IMR-90 (cell line): ENCODE measurements at regions not wholly inside any gene's neighbourhood (a gene's known extent, or its start where the extent isn't known, plus 50 kb on each side); places are given as distances from the start of the nearest gene placed in this dataset.

Source experiments
- ATAC-seq: fragments of 200-7000 bp; cut with Tn5 transposase; 2 replicates; pipeline ENCODE4 v1.9.1; 2020; ENCODE audit warnings: low read depth, mild to moderate bottlenecking, moderate library complexity
- BruUV-seq: library from RNA; stranded (reverse); fragments of 400-500 nt; replicated peaks from 2 replicates; lab custom pipeline; 2021; lab: Mats Ljungman, UMichigan
- CTCF ChIA-PET: fragments of 300-600 bp; formaldehyde crosslinking; extraction: SDS; loops from one replicate; lab custom pipeline; 2021; ENCODE audit warnings: antibody characterized with exemption; lab: Yijun Ruan, JAX
- POLR2A ChIA-PET: fragments of 300-600 bp; sonication (Branson Sonifier 250); formaldehyde crosslinking; loops from one replicate; lab custom pipeline; 2022; ENCODE audit warnings: antibody characterized with exemption; ENCODE audit not compliant: unreplicated experiment; lab: Charles Lee
- DNase-seq: peaks from one replicate; pipeline ENCODE4 v3.0.0; 2013
- H2AFZ ChIP-seq: replicated peaks from 2 replicates; pipeline ENCODE3; 2013; ENCODE audit warnings: low read length, mild to moderate bottlenecking; ENCODE audit not compliant: poor library complexity
- H2AK5ac ChIP-seq: 2 replicates; pipeline ENCODE4 v1.6.1; 2013; ENCODE audit warnings: low read depth, low read length, inconsistent platforms
- H2AK9ac ChIP-seq: replicated peaks from 2 replicates; pipeline ENCODE3; 2013; ENCODE audit warnings: mild to moderate bottlenecking, low read depth, low read length, moderate library complexity; ENCODE audit not compliant: poor library complexity
- H2BK120ac ChIP-seq: 2 replicates; pipeline ENCODE4 v1.6.1; 2013; ENCODE audit warnings: low read depth, low read length, inconsistent platforms
- H2BK15ac ChIP-seq: 3 replicates; pipeline ENCODE4 v1.6.1; 2013; ENCODE audit warnings: low read depth, low read length, inconsistent platforms
- H2BK20ac ChIP-seq: 2 replicates; pipeline ENCODE4 v1.6.1; 2013; ENCODE audit warnings: low read depth, mild to moderate bottlenecking, inconsistent platforms, low read length, moderate library complexity
- H2BK5ac ChIP-seq: 2 replicates; pipeline ENCODE4 v1.6.1; 2013; ENCODE audit warnings: mild to moderate bottlenecking, low read depth, low read length, inconsistent platforms; ENCODE audit not compliant: poor library complexity, severe bottlenecking
- H3K14ac ChIP-seq: replicated peaks from 2 replicates; pipeline ENCODE4 v1.6.1; 2013; ENCODE audit warnings: low read depth, low read length, inconsistent platforms
- H3K18ac ChIP-seq: 2 replicates; pipeline ENCODE4 v1.6.1; 2013; ENCODE audit warnings: low read depth, low read length, control low read depth
- H3K23ac ChIP-seq: 2 replicates; pipeline ENCODE4 v1.6.1; 2013; ENCODE audit warnings: low read depth, low read length, inconsistent platforms
- H3K27ac ChIP-seq: 2 replicates; pipeline ENCODE4 v1.5.1; 2013; ENCODE audit warnings: mild to moderate bottlenecking, control low read depth, low read length; ENCODE audit not compliant: insufficient read depth
- H3K27me3 ChIP-seq: 2 replicates; pipeline ENCODE4 v1.6.1; 2013; ENCODE audit warnings: low read length; ENCODE audit not compliant: control insufficient read depth, insufficient read depth
- H3K36me3 ChIP-seq: 2 replicates; pipeline ENCODE4 v1.6.1; 2013; ENCODE audit warnings: low read length, mixed read lengths; ENCODE audit not compliant: control insufficient read depth, insufficient read depth
- H3K4ac ChIP-seq: 2 replicates; pipeline ENCODE4 v1.6.1; 2013; ENCODE audit warnings: low read depth, low read length, inconsistent platforms
- H3K4me1 ChIP-seq: 2 replicates; pipeline ENCODE4 v1.6.1; 2013; ENCODE audit warnings: low read length, mixed read lengths; ENCODE audit not compliant: control insufficient read depth, insufficient read depth
- H3K4me2 ChIP-seq: 2 replicates; pipeline ENCODE4 v1.6.1; 2013; ENCODE audit warnings: low read depth, mild to moderate bottlenecking, control low read depth, low read length, moderate library complexity
- H3K4me3 ChIP-seq: 2 replicates; pipeline ENCODE4 v1.5.1; 2013; ENCODE audit warnings: low read depth, mild to moderate bottlenecking, control low read depth, low read length, moderate library complexity; ENCODE audit not compliant: insufficient read depth
- H3K56ac ChIP-seq: 2 replicates; pipeline ENCODE4 v1.6.1; 2013; ENCODE audit warnings: low read length, inconsistent platforms; ENCODE audit not compliant: insufficient read depth; ENCODE audit errors: extremely low read depth
- H3K79me1 ChIP-seq, 2 experiments: 2 replicates each; pipeline ENCODE4 v1.6.1; 2013; ENCODE audit warnings: low read length in 2 of 2, inconsistent platforms in 1 of 2, low read depth in 1 of 2
- H3K9ac ChIP-seq: 2 replicates; pipeline ENCODE4 v1.6.1; 2013; ENCODE audit warnings: low read depth, low read length, control low read depth
- H3K9me1 ChIP-seq: 2 replicates; pipeline ENCODE4 v1.6.1; 2013; ENCODE audit warnings: low read length, inconsistent platforms; ENCODE audit not compliant: insufficient read depth
- H3K9me3 ChIP-seq: 2 replicates; pipeline ENCODE4 v1.6.1; 2013; ENCODE audit warnings: low read length; ENCODE audit not compliant: control insufficient read depth, insufficient read depth
- H4K20me1 ChIP-seq: 2 replicates; pipeline ENCODE4 v1.6.1; 2013; ENCODE audit warnings: low read length, inconsistent platforms; ENCODE audit not compliant: insufficient read depth
- H4K5ac ChIP-seq: 2 replicates; pipeline ENCODE4 v1.6.1; 2013; ENCODE audit warnings: mild to moderate bottlenecking, low read depth, low read length, control low read depth
- H4K8ac ChIP-seq, 2 experiments: 2 replicates each; pipeline ENCODE4 v1.6.1; 2013; ENCODE audit warnings: low read depth in 2 of 2, low read length in 2 of 2, control low read depth in 1 of 2, inconsistent platforms in 1 of 2
- H4K91ac ChIP-seq: 2 replicates; pipeline ENCODE4 v1.6.1; 2013; ENCODE audit warnings: low read depth, low read length, inconsistent platforms; ENCODE audit not compliant: insufficient read depth
- BHLHE40 ChIP-seq: fragments of 150-350 bp; IDR thresholded peaks from 2 replicates; pipeline ENCODE4 v1.6.1; 2016; ENCODE audit warnings: mild to moderate bottlenecking, low read depth, low read length
- CEBPB ChIP-seq: IDR thresholded peaks from 2 replicates; pipeline ENCODE4 v1.6.1; 2012; ENCODE audit warnings: low read depth, low read length, improper control_type of control experiment
- CHD1 ChIP-seq: IDR thresholded peaks from 2 replicates; pipeline ENCODE4 v1.6.1; 2012; ENCODE audit warnings: low read depth, low read length, improper control_type of control experiment
- CTCF ChIP-seq: conservative IDR thresholded peaks from 2 replicates; pipeline ENCODE4 v1.5.1; 2012; ENCODE audit warnings: mild to moderate bottlenecking, low read depth, low read length, improper control_type of control experiment
- ELK1 ChIP-seq: fragments of 150-350 bp; IDR thresholded peaks from 2 replicates; pipeline ENCODE4 v1.6.1; 2016; ENCODE audit warnings: low read depth, mild to moderate bottlenecking, low read length, moderate library complexity, borderline replicate concordance
- FOS ChIP-seq: fragments of 150-350 bp; IDR thresholded peaks from 2 replicates; pipeline ENCODE4 v1.6.1; 2016; ENCODE audit warnings: low read depth, low read length
- MAFK ChIP-seq: IDR thresholded peaks from 2 replicates; pipeline ENCODE4 v1.6.1; 2012; ENCODE audit warnings: low read depth, low read length, improper control_type of control experiment
- MAZ ChIP-seq: IDR thresholded peaks from 2 replicates; pipeline ENCODE4 v1.6.1; 2012; ENCODE audit warnings: low read depth, mild to moderate bottlenecking, low read length, improper control_type of control experiment, moderate library complexity, borderline replicate concordance
- MXI1 ChIP-seq: IDR thresholded peaks from 2 replicates; pipeline ENCODE4 v1.6.1; 2012; ENCODE audit warnings: low read depth, mild to moderate bottlenecking, low read length, moderate library complexity, borderline replicate concordance
- NFE2L2 ChIP-seq: fragments of 150-350 bp; IDR thresholded peaks from 2 replicates; pipeline ENCODE4 v1.6.1; 2016; ENCODE audit warnings: low read depth, mild to moderate bottlenecking, low read length
- POLR2A ChIP-seq: IDR thresholded peaks from 2 replicates; pipeline ENCODE4 v1.6.1; 2012; ENCODE audit warnings: mild to moderate bottlenecking, low read depth, low read length
- RAD21 ChIP-seq: IDR thresholded peaks from 2 replicates; pipeline ENCODE4 v1.6.1; 2012; ENCODE audit warnings: low read length, improper control_type of control experiment
- RCOR1 ChIP-seq: IDR thresholded peaks from 2 replicates; pipeline ENCODE4 v1.6.1; 2012; ENCODE audit warnings: mild to moderate bottlenecking, low read length, improper control_type of control experiment; ENCODE audit not compliant: insufficient replicate concordance
- RFX5 ChIP-seq: IDR thresholded peaks from 2 replicates; pipeline ENCODE4 v1.8.0; 2012; ENCODE audit warnings: low read depth, mild to moderate bottlenecking, low read length, moderate library complexity
- SMC3 ChIP-seq: fragments of 150-350 bp; IDR thresholded peaks from 2 replicates; pipeline ENCODE4 v1.6.1; 2016; ENCODE audit warnings: low read depth, mild to moderate bottlenecking, antibody characterized with exemption, low read length, moderate library complexity
- WGBS, 2 experiments: methylation state at CpG; one replicate each; pipeline versions ENCODE4 v1.1.5 to v1.1.7; 2013; ENCODE audit warnings: missing lambda C conversion rate in 2 of 2; ENCODE audit not compliant: insufficient read length in 1 of 2; ENCODE audit errors: extremely low coverage in 2 of 2; 5-methylcytosine and 5-hydroxymethylcytosine counted together
- dilution Hi-C: fragments of 300-500 bp; cut with HindIII; formaldehyde crosslinking; loops from one replicate; pipeline ENCODE4 v1.14.3; 2018; ENCODE audit warnings: low sequenced_read_pairs; ENCODE audit not compliant: unreplicated experiment
- in situ Hi-C: fragments of 300-500 bp; cut with MboI; formaldehyde crosslinking; loops from 3 replicates; pipeline ENCODE4 v1.14.3; 2019; ENCODE audit warnings: low sequenced_read_pairs, inconsistent platforms, mixed read lengths
- intact Hi-C: fragments of 100-400 bp; cut with micrococcal nuclease; formaldehyde crosslinking; loops from 2 replicates; pipeline ENCODE4 v1.10.0; 2022
- TF ChIP-seq, protein P1 (sequence below): fragments of 150-350 bp; IDR thresholded peaks from 2 replicates; pipeline ENCODE4 v1.6.1; 2017; ENCODE audit warnings: mild to moderate bottlenecking, antibody characterized with exemption, low read length, low read depth

- POLR2A ChIA-PET, result no interaction called here
- Histone ChIP-seq H3K27ac (no peak overlapping the region), H3K4ac (peak overlapping the region; percentile 90), H3K23ac (peak overlapping the region; percentile 18; the same call in 1 of the 2 replicates), H4K8ac (peak overlapping the region; percentile 16 to 69; a peak in 2 of 4 replicates), H2BK120ac (peak overlapping the region; percentile 97), H2BK20ac (peak overlapping the region; percentile 95), H3K9ac (no peak overlapping the region), H2AK9ac (no peak overlapping the region), H4K91ac (peak overlapping the region; percentile 90), H3K18ac (peak overlapping the region; percentile 85; the same call in 1 of the 2 replicates), H2BK5ac (peak overlapping the region; percentile 92), H3K27me3 (no peaks in the 10 kb centered on the region), H4K5ac (peak overlapping the region; percentile 89; the same call in 1 of the 2 replicates), H3K14ac (peak overlapping the region; percentile 67), H4K20me1 (no peaks in the 10 kb centered on the region), H3K9me1 (peaks cover 5% of the 10 kb centered on the region; the same call in 1 of the 2 replicates), H2AK5ac (peak overlapping the region; percentile 86), H3K36me3 (no peaks in the 10 kb centered on the region), H3K79me1 (0 out of 4 replicates have a peak, but pooled peaks cover 0 to 4% of the 10 kb centered on the region in 2 experiments), H2AFZ (no peak overlapping the region), H3K4me3 (no peak overlapping the region), H2BK15ac (peak overlapping the region; percentile 79; the same call in 2 of the 3 replicates), H3K4me1 (peaks cover 13% of the 10 kb centered on the region), H3K4me2 (no peak overlapping the region), H3K56ac (no peak overlapping the region), H3K9me3 (no peaks in the 10 kb centered on the region)
- DNase-seq, result no peak
- no peak for ATAC-seq
- in situ Hi-C loops (no loop called here), intact Hi-C loops (loop anchor here (2.0 kb wide), 2 partner anchors 13 to 19 kb away; no protein-coding TSS in a partner anchor), dilution Hi-C loops (no loop called here)
- WGBS, 2 experiments, result 90% methylated on average over 2 of the region's 5 CpGs; no CpG with 5 or more reads in 1 of the 2 experiments
- no peak for TF ChIP-seq MAZ
- TF ChIP-seq FOS, result no peak
- no peak for TF ChIP-seq ELK1
- no peak for TF ChIP-seq BHLHE40
- no peak for TF ChIP-seq RFX5
- no peak for TF ChIP-seq POLR2A
- TF ChIP-seq CHD1, result no peak
- TF ChIP-seq, protein P1, sequence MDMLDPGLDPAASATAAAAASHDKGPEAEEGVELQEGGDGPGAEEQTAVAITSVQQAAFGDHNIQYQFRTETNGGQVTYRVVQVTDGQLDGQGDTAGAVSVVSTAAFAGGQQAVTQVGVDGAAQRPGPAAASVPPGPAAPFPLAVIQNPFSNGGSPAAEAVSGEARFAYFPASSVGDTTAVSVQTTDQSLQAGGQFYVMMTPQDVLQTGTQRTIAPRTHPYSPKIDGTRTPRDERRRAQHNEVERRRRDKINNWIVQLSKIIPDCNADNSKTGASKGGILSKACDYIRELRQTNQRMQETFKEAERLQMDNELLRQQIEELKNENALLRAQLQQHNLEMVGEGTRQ, result no peak
- no peak for TF ChIP-seq NFE2L2
- no peak for TF ChIP-seq RCOR1
- no peak for TF ChIP-seq RAD21
- no peak for TF ChIP-seq SMC3
- no peak for TF ChIP-seq CEBPB
- no peak for TF ChIP-seq MXI1
- TF ChIP-seq CTCF, result no peak
- no peak for TF ChIP-seq MAFK
- no TSS peak for BruUV-seq
- CTCF ChIA-PET, result no interaction called here
Measured at GRCh38 chr6:80437801-80438200, 331.3 kb downstream of the BCKDHB start.
